ENCODE measurements at regions not wholly inside any gene's neighbourhood (a gene's known extent, or its start where the extent isn't known, plus 50 kb on each side); places are given as distances from the start of the nearest gene placed in this dataset.

- TF ChIP-seq CTCF (IDR thresholded peaks at IDR 0.05): no peak
- no peak for TF ChIP-seq ZFX (IDR thresholded peaks at IDR 0.05; ENCODE audit: borderline replicate concordance)
Measured at GRCh38 chr2:149928011-149928410, 340.4 kb upstream of the MMADHC start.
